H4 (cell line): ENCODE measurements at regions not wholly inside any gene's neighbourhood (a gene's known extent, or its start where the extent isn't known, plus 50 kb on each side); places are given as distances from the start of the nearest gene placed in this dataset.
A peak's percentile ranks its signal among the peaks of the same experiment; 100 is the strongest.

Source experiments
- DNase-seq: peaks from one replicate; pipeline ENCODE4 v3.0.0-alpha.2; 2015; ENCODE audit warnings: low spot score

GRCh38 chr17:15042311-15042710 is 222.8 kb downstream of the PMP22 start:
- no peak for DNase-seq

DNA sequence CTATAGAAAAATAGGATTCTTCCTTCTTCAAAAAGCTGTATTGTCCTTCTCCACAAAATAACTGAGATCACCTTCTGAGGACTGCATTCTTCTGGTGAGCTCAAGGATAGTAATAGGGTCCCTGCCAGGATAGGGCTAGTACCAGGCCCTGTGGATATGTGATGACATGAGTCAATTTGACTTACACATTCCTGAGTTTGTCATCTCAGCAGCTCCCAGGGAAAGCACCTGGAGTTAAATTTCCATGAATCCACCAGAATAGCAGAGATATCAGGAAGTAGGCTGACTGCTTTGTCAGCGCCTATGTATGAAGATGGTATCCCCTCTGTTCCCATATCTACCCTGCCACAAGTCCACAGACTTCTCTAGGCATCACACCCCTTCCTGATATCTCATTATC is 225.8 kb downstream of the PMP22 start:
- DNase-seq = no peak

- peak; percentile 11 for DNase-seq
These were observed 226.5 kb downstream of the PMP22 start for GRCh38 chr17:15038656-15039055.

GRCh38 chr17:15036238-15036637 is 228.9 kb downstream of the PMP22 start:
- DNase-seq = no peak

DNA sequence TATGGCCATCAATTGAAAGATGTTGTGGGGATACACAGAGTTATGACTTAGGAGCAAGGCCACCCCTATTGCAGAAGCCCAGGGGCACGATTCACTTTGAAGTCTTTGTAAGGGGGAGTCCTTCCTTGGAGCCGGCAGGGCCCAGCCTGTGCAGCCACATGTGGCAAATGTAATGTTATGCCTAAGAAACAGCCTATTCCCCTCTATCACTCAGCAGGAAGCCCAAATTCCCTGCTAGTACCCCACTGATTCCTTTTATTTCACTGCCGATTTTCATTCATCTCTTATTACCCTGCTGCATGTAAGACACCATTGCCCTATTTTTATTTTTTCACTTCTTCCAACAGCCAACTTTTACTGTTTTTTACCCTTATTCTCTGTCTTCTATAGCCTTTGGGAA is 233.2 kb downstream of the PMP22 start:
- no peak for DNase-seq

DNA sequence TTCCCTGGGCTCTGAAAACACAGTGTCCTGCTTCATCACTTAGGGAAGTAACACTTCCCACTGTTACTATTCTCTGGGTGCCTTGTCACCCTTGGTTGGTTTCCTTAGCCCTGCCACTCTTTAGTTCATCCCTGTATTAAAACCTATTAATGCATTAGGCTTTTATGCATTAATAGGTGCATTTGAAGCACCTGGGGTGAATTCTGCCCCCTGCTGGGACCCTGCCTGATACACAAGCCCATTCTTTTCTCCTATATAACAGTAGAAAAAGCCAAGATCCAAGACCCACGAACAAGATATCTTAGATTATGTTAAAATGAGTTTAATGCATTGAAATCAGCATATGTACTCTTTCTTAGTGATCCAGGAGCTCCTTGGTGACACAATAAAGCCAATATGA is 235.7 kb downstream of the PMP22 start:
- DNase-seq = no peak

GRCh38 chr17:15027853-15028252 is 237.3 kb downstream of the PMP22 start:
- DNase-seq = no peak

DNA sequence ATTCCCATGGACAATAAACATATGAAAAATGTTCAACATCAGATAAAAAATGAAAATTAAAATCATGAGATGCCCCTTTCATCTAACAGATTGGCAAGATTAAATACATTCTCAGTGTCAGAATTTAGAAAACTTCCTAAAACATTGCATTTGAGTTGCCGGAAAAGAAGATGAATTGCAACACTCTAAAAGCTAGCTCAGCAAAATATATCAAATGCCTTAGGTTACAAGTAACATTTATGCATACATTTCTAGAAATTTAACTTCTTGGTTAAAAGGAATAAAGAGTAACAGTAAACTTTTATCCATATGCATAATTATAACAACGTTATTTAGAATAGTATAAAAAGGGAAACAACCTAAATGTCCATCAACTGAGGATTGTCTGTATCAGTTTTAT is 239.0 kb downstream of the PMP22 start:
- no peak for DNase-seq

- DNase-seq = no peak
These were observed 241.4 kb downstream of the PMP22 start for GRCh38 chr17:15023589-15024336.

- DNase-seq = no peak
These were observed 246.0 kb downstream of the PMP22 start for GRCh38 chr17:15019158-15019557.

DNA sequence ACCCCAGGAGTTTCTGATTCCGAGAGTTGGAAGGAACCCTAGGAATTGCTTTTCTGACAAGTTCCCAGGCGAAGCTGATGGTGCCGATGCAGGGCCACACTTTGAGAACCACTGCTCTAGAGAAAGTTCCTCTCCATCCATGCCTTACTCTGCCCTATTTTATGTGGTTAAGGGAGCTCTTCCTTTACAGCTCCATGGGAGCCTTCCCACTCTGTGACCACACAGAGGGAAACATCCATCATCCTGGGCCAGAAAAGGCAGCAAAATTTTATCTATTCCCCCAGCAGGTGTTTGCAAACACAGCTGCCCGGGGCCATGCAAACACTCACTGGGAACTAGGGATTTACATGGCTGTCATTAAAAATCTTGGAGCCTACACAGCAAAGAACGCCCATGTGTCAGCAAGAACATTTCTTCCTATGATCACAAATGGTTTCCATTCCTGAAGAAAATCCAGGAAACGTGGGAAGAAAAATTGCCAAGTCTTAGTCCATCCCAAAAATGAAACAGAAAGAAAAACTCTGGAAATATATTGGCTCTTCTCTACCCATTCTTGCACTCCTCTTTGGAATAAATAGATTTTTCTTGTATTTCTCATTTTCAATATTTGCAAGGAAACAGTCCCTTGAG is 252.7 kb downstream of the PMP22 start:
- no peak for DNase-seq

- DNase-seq = no peak
These were observed 256.0 kb downstream of the PMP22 start for GRCh38 chr17:15009087-15009486.

GRCh38 chr17:15007147-15007553 is 258.0 kb downstream of the PMP22 start:
- DNase-seq = no peak

- DNase-seq = no peak
These were observed 258.6 kb downstream of the PMP22 start for GRCh38 chr17:15006421-15007128.

DNA sequence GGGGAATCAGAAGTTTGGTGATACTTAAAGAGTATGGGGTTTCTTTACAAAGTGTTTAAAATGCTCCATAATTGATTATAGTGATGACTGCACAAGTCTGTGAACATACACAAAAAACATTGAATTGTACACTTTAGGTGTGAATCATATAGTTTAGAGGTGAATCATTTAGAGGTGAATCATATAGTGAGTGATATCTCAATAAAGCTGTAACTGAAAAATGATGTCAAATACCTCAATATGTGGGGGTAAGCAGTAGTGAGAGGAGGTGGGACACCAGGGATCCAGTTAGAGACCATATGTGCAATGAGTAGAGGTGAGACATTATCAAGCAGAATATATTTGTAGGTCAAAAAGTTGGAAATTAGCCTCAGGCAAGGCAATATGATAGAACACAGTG is 264.5 kb downstream of the PMP22 start:
- DNase-seq = no peak

DNA sequence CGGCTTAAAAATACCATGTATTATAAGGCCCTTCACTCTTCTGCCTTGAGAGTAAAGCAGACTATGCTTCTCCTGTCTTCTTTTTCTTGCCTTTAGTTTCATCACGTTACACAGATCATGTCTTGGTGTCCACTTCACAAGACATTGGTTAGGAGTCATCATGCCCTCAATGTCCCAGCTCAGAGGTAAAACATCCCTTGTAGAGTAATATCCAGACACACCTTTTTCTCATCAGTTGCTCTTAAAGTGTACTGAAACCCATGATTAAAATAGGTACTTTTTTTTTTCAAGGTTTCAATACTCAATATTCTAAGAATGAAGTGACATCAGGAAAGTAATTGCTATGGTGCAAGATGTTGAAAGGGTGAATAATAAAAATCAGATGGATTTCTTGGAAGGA is 267.8 kb downstream of the PMP22 start:
- no peak for DNase-seq

- DNase-seq = peak; percentile 53
These were observed 279.0 kb downstream of the PMP22 start for GRCh38 chr17:14986127-14986526.

DNA sequence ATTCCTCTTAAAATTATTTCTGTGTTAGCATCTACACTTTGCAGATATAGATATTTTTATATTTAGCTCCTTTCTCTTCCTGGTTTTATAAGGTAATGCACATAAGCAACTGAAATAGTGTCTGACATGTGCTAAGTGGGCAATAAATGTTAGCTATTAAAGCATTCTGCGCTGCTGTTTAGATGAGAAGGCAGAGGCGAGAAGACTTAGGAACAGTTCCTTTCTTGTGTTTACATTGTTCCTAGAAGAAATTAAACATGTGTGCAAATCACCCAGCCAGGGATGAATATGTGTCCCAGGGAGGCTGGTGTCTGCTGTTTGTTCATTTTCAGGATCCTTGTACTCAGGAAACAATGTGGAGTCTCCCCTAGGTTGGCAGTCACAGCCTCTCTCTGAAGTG is 292.3 kb downstream of the PMP22 start:
- DNase-seq = no peak

- DNase-seq = no peak
These were observed 294.1 kb downstream of the PMP22 start for GRCh38 chr17:14971054-14971453.

DNA sequence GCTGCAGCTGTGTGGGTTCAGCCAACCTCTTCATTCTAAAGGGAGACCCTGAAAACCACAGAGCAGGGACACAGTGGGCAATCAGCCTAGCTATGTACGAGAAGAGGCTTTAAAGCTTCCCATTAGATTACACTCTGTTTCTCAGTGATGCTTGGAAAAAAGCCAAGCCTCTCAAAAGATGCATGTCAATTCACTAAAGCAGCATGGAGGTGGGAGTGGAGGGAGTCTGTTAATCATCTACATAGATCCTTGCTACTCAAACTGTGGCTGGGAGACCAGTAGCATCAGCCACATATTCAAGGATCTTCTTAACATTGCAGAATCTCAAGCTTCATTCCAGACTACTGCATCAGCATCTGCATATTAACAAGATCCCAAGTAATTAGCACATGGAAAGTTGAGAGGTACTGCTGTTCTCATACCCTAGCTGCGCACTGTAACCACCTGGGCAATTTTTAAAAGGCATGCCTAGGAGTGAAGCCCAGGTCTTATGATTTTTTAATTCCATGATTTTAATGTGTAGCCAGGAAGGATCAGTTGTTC is 305.9 kb downstream of the PMP22 start:
- no peak for DNase-seq

DNA sequence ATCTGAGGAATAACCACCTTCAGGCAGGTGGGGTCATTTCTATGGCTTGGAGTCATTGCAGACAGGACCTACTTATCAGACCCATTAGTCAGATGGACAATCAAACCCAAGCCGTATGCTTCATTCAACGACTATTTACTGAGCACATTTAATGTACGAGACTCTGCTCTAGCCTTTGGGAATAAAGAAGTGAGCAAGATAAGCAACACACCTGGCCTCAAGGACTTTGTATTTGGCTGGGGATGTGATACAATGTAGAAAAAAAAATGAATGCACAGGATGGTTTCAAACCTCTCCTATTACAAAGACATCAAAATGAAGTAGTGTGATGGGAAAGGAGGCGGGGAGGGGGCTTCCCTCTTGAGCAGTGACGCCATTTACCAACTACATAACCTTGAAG is 311.7 kb downstream of the PMP22 start:
- no peak for DNase-seq

DNA sequence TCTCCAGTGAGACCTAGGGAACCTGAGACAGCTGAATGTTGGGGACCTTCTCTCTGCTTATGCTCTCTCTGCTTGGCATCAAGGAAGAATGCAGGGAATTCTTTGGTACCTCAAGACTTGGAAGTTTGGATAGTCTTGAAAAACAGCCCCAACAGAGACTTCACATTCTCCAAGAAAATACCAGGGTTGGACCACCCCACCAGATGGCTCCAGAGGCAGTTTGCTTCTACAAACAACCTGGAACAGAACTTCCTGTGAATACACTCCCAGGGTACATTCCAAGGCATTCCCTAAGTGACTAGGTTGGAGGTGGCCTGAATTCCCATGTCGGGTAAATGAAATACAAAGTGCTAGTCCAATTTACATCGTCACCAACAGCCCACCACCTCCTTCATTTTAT is 314.4 kb downstream of the PMP22 start:
- no peak for DNase-seq

- no peak for DNase-seq
These were observed 314.9 kb downstream of the PMP22 start for GRCh38 chr17:14950216-14950615.
